HG03066 (cell line): ENCODE measurements at regions not wholly inside any gene's neighbourhood (a gene's known extent, or its start where the extent isn't known, plus 50 kb on each side); places are given as distances from the start of the nearest gene placed in this dataset.

Experiments
- ATAC-seq: cut with Tn5 transposase; IDR thresholded peaks from one replicate; pipeline ENCODE4 v1.9.1; 2021; ENCODE audit warnings: low read depth; ENCODE audit not compliant: unreplicated experiment

GRCh38 chr10:33759191-33759590, 424.7 kb upstream of the NRP1 start:
- no peak for ATAC-seq

GRCh38 chr10:33758299-33758698, 423.8 kb upstream of the NRP1 start:
- no peak for ATAC-seq

- ATAC-seq = no peak
Observed at GRCh38 chr10:33754052-33754451, 419.6 kb upstream of the NRP1 start.

GRCh38 chr10:33753389-33753788, 418.9 kb upstream of the NRP1 start:
- ATAC-seq = no peak

GRCh38 chr10:33749790-33750189, 415.3 kb upstream of the NRP1 start:
- no peak for ATAC-seq

GRCh38 chr10:33749067-33749735, 414.7 kb upstream of the NRP1 start:
- ATAC-seq = no peak

GRCh38 chr10:33746836-33747268, 412.4 kb upstream of the NRP1 start:
- no peak for ATAC-seq

GRCh38 chr10:33746186-33746585, 411.7 kb upstream of the NRP1 start:
- no peak for ATAC-seq

- ATAC-seq = peak; percentile 68
Observed at GRCh38 chr10:33743429-33743857, 409.0 kb upstream of the NRP1 start.

GRCh38 chr10:33739031-33739430, 404.6 kb upstream of the NRP1 start:
- no peak for ATAC-seq

GRCh38 chr10:33735464-33735923, 401.0 kb upstream of the NRP1 start:
- no peak for ATAC-seq

GRCh38 chr10:33734393-33735155, 400.1 kb upstream of the NRP1 start:
- ATAC-seq = no peak

- ATAC-seq = no peak
Observed at GRCh38 chr10:33733058-33733457, 398.6 kb upstream of the NRP1 start.

- no peak for ATAC-seq
Observed at GRCh38 chr10:33732161-33732680, 397.8 kb upstream of the NRP1 start.

- no peak for ATAC-seq
Observed at GRCh38 chr10:33731322-33731721, 396.9 kb upstream of the NRP1 start.

GRCh38 chr10:33725430-33725829, 391.0 kb upstream of the NRP1 start:
- no peak for ATAC-seq

GRCh38 chr10:33723181-33723580, 388.7 kb upstream of the NRP1 start:
- ATAC-seq = no peak

- ATAC-seq = no peak
Observed at GRCh38 chr10:33722067-33722466, 387.6 kb upstream of the NRP1 start.

- ATAC-seq = no peak
Observed at GRCh38 chr10:33721509-33721908, 387.0 kb upstream of the NRP1 start.

- no peak for ATAC-seq
Observed at GRCh38 chr10:33720161-33720560, 385.7 kb upstream of the NRP1 start.

GRCh38 chr10:33719005-33719703, 384.7 kb upstream of the NRP1 start:
- ATAC-seq = no peak
